ENCODE measurements at regions not wholly inside any gene's neighbourhood (a gene's known extent, or its start where the extent isn't known, plus 50 kb on each side); places are given as distances from the start of the nearest gene placed in this dataset.

DNA sequence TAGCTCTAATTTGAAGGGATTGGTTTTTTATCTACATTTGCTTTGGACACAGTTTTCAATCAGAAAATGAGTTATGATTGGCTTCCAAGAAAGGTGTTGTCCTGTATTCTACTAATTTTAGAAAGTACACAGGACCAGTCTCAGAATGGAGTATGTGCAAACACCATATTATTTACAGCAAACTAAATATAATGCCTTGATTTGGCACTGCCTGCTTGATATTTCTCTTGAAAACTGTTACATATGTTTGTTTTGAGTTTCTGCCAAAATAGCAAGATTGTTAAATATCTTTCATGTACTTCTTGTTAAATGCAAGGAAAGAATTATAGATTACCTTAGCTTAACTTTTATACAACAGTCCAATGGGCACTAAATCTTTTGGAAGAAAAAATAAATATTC is 694.9 kb downstream of the KCNJ3 start:
- TF ChIP-seq, protein P1, sequence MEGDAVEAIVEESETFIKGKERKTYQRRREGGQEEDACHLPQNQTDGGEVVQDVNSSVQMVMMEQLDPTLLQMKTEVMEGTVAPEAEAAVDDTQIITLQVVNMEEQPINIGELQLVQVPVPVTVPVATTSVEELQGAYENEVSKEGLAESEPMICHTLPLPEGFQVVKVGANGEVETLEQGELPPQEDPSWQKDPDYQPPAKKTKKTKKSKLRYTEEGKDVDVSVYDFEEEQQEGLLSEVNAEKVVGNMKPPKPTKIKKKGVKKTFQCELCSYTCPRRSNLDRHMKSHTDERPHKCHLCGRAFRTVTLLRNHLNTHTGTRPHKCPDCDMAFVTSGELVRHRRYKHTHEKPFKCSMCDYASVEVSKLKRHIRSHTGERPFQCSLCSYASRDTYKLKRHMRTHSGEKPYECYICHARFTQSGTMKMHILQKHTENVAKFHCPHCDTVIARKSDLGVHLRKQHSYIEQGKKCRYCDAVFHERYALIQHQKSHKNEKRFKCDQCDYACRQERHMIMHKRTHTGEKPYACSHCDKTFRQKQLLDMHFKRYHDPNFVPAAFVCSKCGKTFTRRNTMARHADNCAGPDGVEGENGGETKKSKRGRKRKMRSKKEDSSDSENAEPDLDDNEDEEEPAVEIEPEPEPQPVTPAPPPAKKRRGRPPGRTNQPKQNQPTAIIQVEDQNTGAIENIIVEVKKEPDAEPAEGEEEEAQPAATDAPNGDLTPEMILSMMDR (IDR thresholded peaks at IDR 0.05; ENCODE audit: low read depth, low read length) = no peak
- TF ChIP-seq POLR2A (IDR thresholded peaks at IDR 0.05; ENCODE audit: extremely low read depth, insufficient read length) = no peak

Data from NB4 (cell line).